KMS-11 (cell line): ENCODE measurements at regions not wholly inside any gene's neighbourhood (a gene's known extent, or its start where the extent isn't known, plus 50 kb on each side); places are given as distances from the start of the nearest gene placed in this dataset.
A peak's percentile ranks its signal among the peaks of the same experiment; 100 is the strongest.
"Not testable (repeated sequence)": the region's sequence is repeated elsewhere in the genome, so short reads cannot be mapped to it uniquely, and the experiment has no call there.

Experiments
- H2AFZ ChIP-seq: fragments of 200-600 bp; sonication (generic); 2 replicates; pipeline ENCODE4 v1.6.1; 2016; ENCODE audit warnings: antibody characterized with exemption, mixed run types, low read depth
- H3K27ac ChIP-seq: fragments of 200-600 bp; sonication (generic); 2 replicates; pipeline ENCODE4 v1.6.1; 2016; ENCODE audit warnings: mild to moderate bottlenecking, mixed run types
- H3K27me3 ChIP-seq: fragments of 200-600 bp; sonication (generic); 2 replicates; pipeline ENCODE4 v1.6.1; 2017; ENCODE audit warnings: mild to moderate bottlenecking, low read depth, mixed run types, moderate library complexity; ENCODE audit not compliant: insufficient read depth
- H3K36me3 ChIP-seq: fragments of 200-600 bp; sonication (generic); 2 replicates; pipeline ENCODE4 v1.6.1; 2017; ENCODE audit warnings: mild to moderate bottlenecking, mixed run types; ENCODE audit not compliant: insufficient read depth
- H3K4me1 ChIP-seq: fragments of 200-600 bp; sonication (generic); 2 replicates; pipeline ENCODE4 v1.6.1; 2016; ENCODE audit warnings: mild to moderate bottlenecking, low read depth, mixed run types; ENCODE audit not compliant: poor library complexity, severe bottlenecking
- H3K4me2 ChIP-seq: fragments of 200-600 bp; sonication (generic); 2 replicates; pipeline ENCODE4 v1.7.0; 2016; ENCODE audit warnings: mild to moderate bottlenecking, mixed run types
- H3K4me3 ChIP-seq: fragments of 200-600 bp; sonication (generic); IDR thresholded peaks from 2 replicates; pipeline ENCODE4 v1.6.1; 2017; ENCODE audit warnings: low read depth, low read length, mixed read lengths; ENCODE audit not compliant: insufficient read depth
- H3K79me2 ChIP-seq: fragments of 200-600 bp; sonication (generic); 2 replicates; pipeline ENCODE4 v1.6.1; 2016; ENCODE audit warnings: low read depth, mixed run types; ENCODE audit not compliant: insufficient read depth
- H3K9ac ChIP-seq: fragments of 200-600 bp; sonication (generic); 2 replicates; pipeline ENCODE4 v1.6.1; 2016; ENCODE audit warnings: mild to moderate bottlenecking, mixed run types
- H4K20me1 ChIP-seq: fragments of 200-600 bp; sonication (generic); 2 replicates; pipeline ENCODE4 v1.6.1; 2016; ENCODE audit warnings: mild to moderate bottlenecking, mixed run types; ENCODE audit not compliant: insufficient read depth

DNA sequence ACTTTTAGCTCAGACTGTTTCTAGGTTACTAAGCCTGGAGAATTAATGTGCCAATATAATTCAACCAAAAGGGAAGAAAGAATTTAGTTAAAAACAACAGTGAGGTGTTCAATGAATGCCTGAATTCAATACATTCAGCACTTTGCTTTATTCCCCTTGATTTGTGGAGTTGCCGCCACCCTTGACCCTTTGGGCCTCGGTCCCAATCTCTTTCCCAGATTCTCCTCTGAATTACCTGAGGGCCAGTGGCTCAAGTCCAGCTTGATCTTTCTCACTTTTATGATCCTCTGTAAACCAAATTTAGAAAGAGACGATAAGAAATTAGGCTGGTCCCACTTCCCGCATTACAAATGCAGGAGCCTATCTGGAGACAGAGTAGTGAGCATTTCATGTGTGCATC lies 98.7 kb downstream of the NBPF8 start:
- H3K27me3 ChIP-seq, H3K9ac ChIP-seq, H4K20me1 ChIP-seq, H3K4me1 ChIP-seq, H3K79me2 ChIP-seq, H3K27ac ChIP-seq, H3K4me2 ChIP-seq, H2AFZ ChIP-seq, H3K4me3 ChIP-seq, H3K36me3 ChIP-seq: not testable (repeated sequence)

DNA sequence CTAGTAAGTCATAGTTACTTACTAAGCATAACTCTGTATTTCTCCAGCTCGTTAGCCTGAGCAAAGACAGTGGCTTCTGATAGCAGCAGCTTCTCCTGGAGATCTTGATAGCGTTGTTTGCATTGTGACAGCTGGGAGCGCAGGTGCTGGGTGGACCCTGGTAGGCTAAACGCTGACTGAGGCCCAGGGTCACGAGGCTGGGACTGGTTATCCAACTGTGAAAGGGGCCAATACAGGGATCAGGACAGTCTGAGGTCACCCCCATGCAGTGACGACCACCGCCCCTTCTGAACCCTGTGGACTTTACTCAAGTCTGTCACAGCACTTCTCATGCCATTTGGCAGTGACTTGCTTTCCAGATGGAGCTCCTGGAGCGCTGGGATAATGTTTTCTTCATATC lies 104.4 kb downstream of the NBPF8 start:
- not testable (repeated sequence) for H2AFZ ChIP-seq, H3K27me3 ChIP-seq, H3K79me2 ChIP-seq, H3K4me2 ChIP-seq, H3K9ac ChIP-seq, H3K4me1 ChIP-seq, H3K36me3 ChIP-seq, H3K4me3 ChIP-seq, H4K20me1 ChIP-seq, H3K27ac ChIP-seq

DNA sequence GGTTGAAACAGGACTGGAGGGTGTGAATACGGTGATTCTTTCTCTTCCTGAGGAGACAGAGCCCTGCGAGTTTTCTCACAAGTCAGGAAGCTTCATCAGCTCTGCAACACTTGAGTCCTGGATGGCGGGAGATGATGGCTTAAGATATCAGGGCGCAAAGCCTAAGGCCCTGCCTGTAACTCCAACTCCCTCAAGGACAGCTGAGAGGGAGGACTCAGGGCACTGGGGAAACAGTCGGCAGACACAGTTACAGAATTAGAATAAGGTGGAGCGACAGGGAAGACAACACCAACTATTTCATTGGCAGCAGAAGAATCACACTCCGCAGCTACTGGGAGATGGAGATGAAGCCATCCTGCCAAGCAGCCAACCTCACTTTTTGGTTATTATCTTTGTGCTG lies 109.6 kb downstream of the NBPF8 start:
- H3K4me1 ChIP-seq, H3K36me3 ChIP-seq, H3K9ac ChIP-seq, H3K4me3 ChIP-seq, H3K79me2 ChIP-seq, H2AFZ ChIP-seq, H3K27ac ChIP-seq, H3K27me3 ChIP-seq, H3K4me2 ChIP-seq, H4K20me1 ChIP-seq: not testable (repeated sequence)

GRCh38 chr1:120525386-120525785 lies 110.6 kb downstream of the NBPF8 start:
- not testable (repeated sequence) for H3K9ac ChIP-seq, H3K27ac ChIP-seq, H3K4me3 ChIP-seq, H4K20me1 ChIP-seq, H3K4me2 ChIP-seq, H2AFZ ChIP-seq, H3K27me3 ChIP-seq, H3K36me3 ChIP-seq, H3K79me2 ChIP-seq, H3K4me1 ChIP-seq

- H3K4me1 ChIP-seq, H3K27ac ChIP-seq, H3K9ac ChIP-seq, H4K20me1 ChIP-seq, H2AFZ ChIP-seq, H3K4me2 ChIP-seq, H3K4me3 ChIP-seq, H3K36me3 ChIP-seq, H3K79me2 ChIP-seq, H3K27me3 ChIP-seq: not testable (repeated sequence)
These were observed 114.7 kb downstream of the NBPF8 start for GRCh38 chr1:120529475-120530089.

DNA sequence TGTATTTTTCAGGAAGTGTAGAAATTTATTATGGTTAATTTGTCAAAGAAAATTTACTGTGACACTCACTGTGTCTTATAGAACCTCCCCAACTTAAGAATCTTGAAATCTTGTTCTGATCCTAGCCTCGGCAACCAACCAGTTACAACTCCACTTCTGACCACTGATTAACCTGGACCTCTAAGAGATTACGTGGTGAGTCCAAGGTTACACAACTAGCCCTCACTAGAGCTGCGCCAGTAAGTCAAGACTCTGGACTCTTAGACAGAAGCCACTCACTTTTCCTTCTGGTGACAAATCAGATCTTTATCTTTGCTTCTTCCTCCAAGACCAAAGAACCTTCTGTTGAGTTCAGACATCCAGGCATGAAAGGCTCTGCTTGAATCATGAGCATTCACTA lies 116.6 kb downstream of the NBPF8 start:
- H3K36me3 ChIP-seq, H3K27ac ChIP-seq: not testable (repeated sequence)

GRCh38 chr1:120534361-120535047 lies 119.7 kb downstream of the NBPF8 start:
- not testable (repeated sequence) for H3K36me3 ChIP-seq, H4K20me1 ChIP-seq, H3K27me3 ChIP-seq, H3K79me2 ChIP-seq, H3K4me3 ChIP-seq
- H3K4me2 ChIP-seq, result peak overlapping the region; percentile 86
- peak overlapping the region; percentile 68 for H3K27ac ChIP-seq
- peak overlapping the region; percentile 39 for H2AFZ ChIP-seq
- peaks cover 17% of the 10 kb centered on the region for H3K4me1 ChIP-seq
- peak overlapping the region; percentile 21 for H3K9ac ChIP-seq

More for the DNA sequence above, 116.6 kb downstream of the NBPF8 start:
- not testable (repeated sequence) for H3K4me3 ChIP-seq, H3K79me2 ChIP-seq, H3K4me2 ChIP-seq, H2AFZ ChIP-seq, H4K20me1 ChIP-seq, H3K27me3 ChIP-seq, H3K9ac ChIP-seq
- H3K4me1 ChIP-seq, result peaks cover 17% of the 10 kb centered on the region

DNA sequence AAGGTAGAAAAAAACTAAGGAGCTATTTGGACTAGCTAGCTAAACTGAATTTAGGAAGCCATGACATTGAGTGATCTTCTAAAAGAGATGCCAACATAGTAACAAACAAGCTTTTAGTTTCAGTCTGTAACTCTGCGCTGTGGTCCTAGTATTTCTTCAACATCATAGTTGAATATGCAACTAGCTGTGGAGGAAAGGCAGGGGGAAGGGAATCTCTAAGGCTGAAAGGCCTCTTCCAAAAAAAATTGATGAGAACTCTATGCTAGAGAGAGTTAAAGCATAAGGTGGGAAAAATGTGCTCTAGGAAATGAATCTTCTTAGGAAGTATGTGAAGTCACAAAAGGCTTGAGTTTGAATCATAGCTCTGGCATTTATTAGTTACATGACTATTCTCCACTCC lies 120.2 kb downstream of the NBPF8 start:
- not testable (repeated sequence) for H3K79me2 ChIP-seq, H3K27me3 ChIP-seq, H3K36me3 ChIP-seq, H3K4me3 ChIP-seq, H4K20me1 ChIP-seq
- Histone ChIP-seq H3K4me1 (peaks cover 17% of the 10 kb centered on the region), H3K27ac (peak overlapping the region; percentile 68), H2AFZ (peak overlapping the region; percentile 39), H3K4me2 (peak overlapping the region; percentile 86), H3K9ac (peak overlapping the region; percentile 21; the same call in 1 of the 2 replicates)

GRCh38 chr1:120541394-120541793 lies 126.6 kb downstream of the NBPF8 start:
- H2AFZ ChIP-seq, H3K36me3 ChIP-seq, H3K4me3 ChIP-seq, H3K4me1 ChIP-seq, H4K20me1 ChIP-seq, H3K79me2 ChIP-seq, H3K9ac ChIP-seq, H3K27me3 ChIP-seq, H3K4me2 ChIP-seq, H3K27ac ChIP-seq: not testable (repeated sequence)

GRCh38 chr1:120542365-120542764 lies 127.5 kb downstream of the NBPF8 start:
- not testable (repeated sequence) for H2AFZ ChIP-seq, H3K9ac ChIP-seq, H3K4me3 ChIP-seq, H3K27ac ChIP-seq, H3K79me2 ChIP-seq, H3K4me2 ChIP-seq, H3K27me3 ChIP-seq, H4K20me1 ChIP-seq, H3K4me1 ChIP-seq, H3K36me3 ChIP-seq
